ENCODE measurements at regions not wholly inside any gene's neighbourhood (a gene's known extent, or its start where the extent isn't known, plus 50 kb on each side); places are given as distances from the start of the nearest gene placed in this dataset.

DNA sequence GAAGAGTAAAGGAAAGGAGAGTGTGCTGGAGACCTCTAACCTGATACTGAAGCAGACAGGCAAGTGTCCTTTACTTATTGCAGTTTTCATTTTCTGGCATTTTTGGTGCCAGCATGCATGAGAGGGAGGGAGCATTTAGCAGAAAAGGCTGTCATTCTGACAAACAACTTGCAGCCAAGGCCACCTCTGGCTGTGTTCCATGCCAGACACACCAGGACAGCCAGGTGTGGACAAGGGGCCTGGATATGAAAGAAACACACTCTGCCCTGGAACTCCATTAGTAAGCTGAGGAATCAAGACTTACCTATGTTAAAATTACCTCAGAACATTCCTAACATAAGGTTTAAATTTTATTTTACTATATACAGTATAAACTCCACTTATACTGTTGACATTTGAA, 365.4 kb upstream of the CAMK1G start:
- no peak overlapping the region for H3K27ac ChIP-seq (ENCODE audit: extremely low read depth, low read depth, low read length)

DNA sequence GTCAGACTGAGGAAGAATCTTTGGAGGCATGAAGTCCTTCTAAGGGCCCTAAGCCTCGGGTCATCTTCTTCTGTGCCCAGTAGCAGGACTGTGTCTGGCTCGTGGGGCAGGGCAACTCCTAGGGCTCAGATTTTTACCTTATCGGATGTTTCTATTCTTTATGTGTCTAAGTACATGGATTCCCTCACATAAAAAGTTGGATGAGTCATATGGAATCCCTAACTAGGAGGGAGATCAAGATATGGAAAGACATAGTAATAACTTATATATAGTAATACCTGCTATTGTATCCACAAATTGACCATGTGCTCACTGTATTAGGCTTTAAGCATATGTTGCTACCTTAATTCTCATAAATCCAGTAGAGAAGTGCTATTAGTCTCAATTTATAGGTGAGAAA, 364.5 kb upstream of the CAMK1G start:
- no peaks in the 10 kb centered on the region for H3K9me3 ChIP-seq (ENCODE audit: control insufficient read depth, insufficient read depth, low read depth, low read length)
- ChIA-PET POLR2A (no interaction called here), CTCF (no interaction called here)
- no peak overlapping the region for H3K4me3 ChIP-seq (ENCODE audit: low read depth, low read length)
- no peaks in the 10 kb centered on the region for H3K36me3 ChIP-seq (ENCODE audit: control insufficient read depth in 2 of 2, insufficient read depth in 1 of 2, low read length in 2 of 2)
- no peaks in the 10 kb centered on the region for H3K4me1 ChIP-seq (ENCODE audit: control insufficient read depth, insufficient read depth, low read length)
- TF ChIP-seq KLF9 (tag by site-specific recombination; IDR thresholded peaks at IDR 0.05; ENCODE audit: low read depth) = no peak
- TF ChIP-seq ZNF274 (IDR thresholded peaks at IDR 0.05; ENCODE audit: low read length) = no peak
- TF ChIP-seq ZNF274 (tag by site-specific recombination; IDR thresholded peaks at IDR 0.05; ENCODE audit: borderline replicate concordance) = no peak
- no peak for TF ChIP-seq ZNF19 (tag by site-specific recombination; IDR thresholded peaks at IDR 0.05; ENCODE audit: low read depth)
- TF ChIP-seq ZNF488 (tag by site-specific recombination; IDR thresholded peaks at IDR 0.05) = no peak
- no peak overlapping the region for H3K27ac ChIP-seq (ENCODE audit: extremely low read depth, low read depth, low read length)

More for the DNA sequence above, 365.4 kb upstream of the CAMK1G start:
- POLR2A ChIA-PET = no interaction called here
- no peaks in the 10 kb centered on the region for H3K4me1 ChIP-seq (ENCODE audit: control insufficient read depth, insufficient read depth, low read length)
- no peak overlapping the region for H3K4me3 ChIP-seq (ENCODE audit: low read depth, low read length)
- no peaks in the 10 kb centered on the region for H3K9me3 ChIP-seq (ENCODE audit: control insufficient read depth, insufficient read depth, low read depth, low read length)
- H3K36me3 ChIP-seq (ENCODE audit: control insufficient read depth in 2 of 2, insufficient read depth in 1 of 2, low read length in 2 of 2) = no peaks in the 10 kb centered on the region
- TF ChIP-seq ZNF768 (tag by site-specific recombination; IDR thresholded peaks at IDR 0.05) = no peak
- TF ChIP-seq ZBTB17 (tag by site-specific recombination; IDR thresholded peaks at IDR 0.05) = no peak
- no peak for TF ChIP-seq GLI4 (tag by site-specific recombination; IDR thresholded peaks at IDR 0.05)
- TF ChIP-seq, protein P1, sequence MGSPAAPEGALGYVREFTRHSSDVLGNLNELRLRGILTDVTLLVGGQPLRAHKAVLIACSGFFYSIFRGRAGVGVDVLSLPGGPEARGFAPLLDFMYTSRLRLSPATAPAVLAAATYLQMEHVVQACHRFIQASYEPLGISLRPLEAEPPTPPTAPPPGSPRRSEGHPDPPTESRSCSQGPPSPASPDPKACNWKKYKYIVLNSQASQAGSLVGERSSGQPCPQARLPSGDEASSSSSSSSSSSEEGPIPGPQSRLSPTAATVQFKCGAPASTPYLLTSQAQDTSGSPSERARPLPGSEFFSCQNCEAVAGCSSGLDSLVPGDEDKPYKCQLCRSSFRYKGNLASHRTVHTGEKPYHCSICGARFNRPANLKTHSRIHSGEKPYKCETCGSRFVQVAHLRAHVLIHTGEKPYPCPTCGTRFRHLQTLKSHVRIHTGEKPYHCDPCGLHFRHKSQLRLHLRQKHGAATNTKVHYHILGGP (tag by site-specific recombination; IDR thresholded peaks at IDR 0.05) = no peak
- TF ChIP-seq WT1 (tag by site-specific recombination; IDR thresholded peaks at IDR 0.05) = no peak
- no peak for TF ChIP-seq ZNF350 (tag by site-specific recombination; IDR thresholded peaks at IDR 0.05)
- TF ChIP-seq, protein P2, sequence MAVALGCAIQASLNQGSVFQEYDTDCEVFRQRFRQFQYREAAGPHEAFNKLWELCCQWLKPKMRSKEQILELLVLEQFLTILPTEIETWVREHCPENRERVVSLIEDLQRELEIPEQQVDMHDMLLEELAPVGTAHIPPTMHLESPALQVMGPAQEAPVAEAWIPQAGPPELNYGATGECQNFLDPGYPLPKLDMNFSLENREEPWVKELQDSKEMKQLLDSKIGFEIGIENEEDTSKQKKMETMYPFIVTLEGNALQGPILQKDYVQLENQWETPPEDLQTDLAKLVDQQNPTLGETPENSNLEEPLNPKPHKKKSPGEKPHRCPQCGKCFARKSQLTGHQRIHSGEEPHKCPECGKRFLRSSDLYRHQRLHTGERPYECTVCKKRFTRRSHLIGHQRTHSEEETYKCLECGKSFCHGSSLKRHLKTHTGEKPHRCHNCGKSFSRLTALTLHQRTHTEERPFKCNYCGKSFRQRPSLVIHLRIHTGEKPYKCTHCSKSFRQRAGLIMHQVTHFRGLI (tag by site-specific recombination; IDR thresholded peaks at IDR 0.05) = no peak
- TF ChIP-seq ZNF558 (tag by site-specific recombination; IDR thresholded peaks at IDR 0.05) = no peak
- CTCF ChIA-PET = interaction anchor here (1.0 kb wide), 1 partner anchor 16 kb away, joined by 4 read pairs; no protein-coding TSS in a partner anchor

DNA sequence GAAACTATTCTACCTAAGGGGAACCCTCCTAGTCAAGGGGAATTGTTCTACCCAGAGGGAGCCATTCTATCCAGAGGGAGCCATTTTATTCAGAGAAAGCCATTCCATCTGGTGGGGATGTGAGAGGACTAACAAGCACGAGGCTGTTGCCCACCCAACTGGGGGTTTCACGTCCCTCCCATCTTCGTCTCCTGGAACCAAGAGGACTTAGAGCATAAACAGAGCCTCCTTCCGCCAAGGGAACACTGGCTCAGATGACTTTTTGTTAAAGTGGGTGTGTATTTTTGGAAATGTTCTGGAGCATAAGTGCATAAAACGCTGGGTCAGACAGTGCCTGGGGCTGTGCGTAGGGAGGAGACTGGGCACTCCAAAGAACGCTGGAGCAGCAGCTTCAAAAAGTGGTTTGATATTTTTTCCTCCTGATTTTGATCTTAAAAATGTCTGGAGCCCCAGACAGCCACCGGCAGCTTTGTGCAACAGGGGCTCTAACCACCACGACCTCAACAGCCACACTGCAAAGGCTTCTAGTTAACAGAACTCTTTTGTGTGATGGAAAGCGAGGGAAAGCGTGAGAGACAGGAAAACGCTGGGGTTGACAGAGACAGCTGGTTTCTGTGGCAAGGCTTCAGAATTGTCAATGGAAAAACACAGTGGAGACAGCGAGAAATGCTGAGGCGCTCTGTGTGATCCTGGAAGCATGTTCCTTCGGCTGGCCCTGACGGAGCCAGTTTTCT, 363.6 kb upstream of the CAMK1G start:
- no peak overlapping the region for H3K27ac ChIP-seq (ENCODE audit: extremely low read depth, low read depth, low read length)
- ChIA-PET POLR2A (no interaction called here), CTCF (interaction anchor here (0.6 to 1.0 kb wide), 2 partner anchors 17 to 29 kb away, joined by 3 to 5 read pairs; no protein-coding TSS in a partner anchor)
- no peaks in the 10 kb centered on the region for H3K9me3 ChIP-seq (ENCODE audit: control insufficient read depth, insufficient read depth, low read depth, low read length)
- H3K4me1 ChIP-seq (ENCODE audit: control insufficient read depth, insufficient read depth, low read length) = no peaks in the 10 kb centered on the region
- no peak overlapping the region for H3K4me3 ChIP-seq (ENCODE audit: low read depth, low read length)
- H3K36me3 ChIP-seq (ENCODE audit: control insufficient read depth in 2 of 2, insufficient read depth in 1 of 2, low read length in 2 of 2) = no peaks in the 10 kb centered on the region
- TF ChIP-seq INSM2 (tag by site-specific recombination; IDR thresholded peaks at IDR 0.05) = no peak
- TF ChIP-seq ZNF214 (tag by site-specific recombination; IDR thresholded peaks at IDR 0.05; ENCODE audit: borderline replicate concordance) = no peak
- TF ChIP-seq, protein P3, sequence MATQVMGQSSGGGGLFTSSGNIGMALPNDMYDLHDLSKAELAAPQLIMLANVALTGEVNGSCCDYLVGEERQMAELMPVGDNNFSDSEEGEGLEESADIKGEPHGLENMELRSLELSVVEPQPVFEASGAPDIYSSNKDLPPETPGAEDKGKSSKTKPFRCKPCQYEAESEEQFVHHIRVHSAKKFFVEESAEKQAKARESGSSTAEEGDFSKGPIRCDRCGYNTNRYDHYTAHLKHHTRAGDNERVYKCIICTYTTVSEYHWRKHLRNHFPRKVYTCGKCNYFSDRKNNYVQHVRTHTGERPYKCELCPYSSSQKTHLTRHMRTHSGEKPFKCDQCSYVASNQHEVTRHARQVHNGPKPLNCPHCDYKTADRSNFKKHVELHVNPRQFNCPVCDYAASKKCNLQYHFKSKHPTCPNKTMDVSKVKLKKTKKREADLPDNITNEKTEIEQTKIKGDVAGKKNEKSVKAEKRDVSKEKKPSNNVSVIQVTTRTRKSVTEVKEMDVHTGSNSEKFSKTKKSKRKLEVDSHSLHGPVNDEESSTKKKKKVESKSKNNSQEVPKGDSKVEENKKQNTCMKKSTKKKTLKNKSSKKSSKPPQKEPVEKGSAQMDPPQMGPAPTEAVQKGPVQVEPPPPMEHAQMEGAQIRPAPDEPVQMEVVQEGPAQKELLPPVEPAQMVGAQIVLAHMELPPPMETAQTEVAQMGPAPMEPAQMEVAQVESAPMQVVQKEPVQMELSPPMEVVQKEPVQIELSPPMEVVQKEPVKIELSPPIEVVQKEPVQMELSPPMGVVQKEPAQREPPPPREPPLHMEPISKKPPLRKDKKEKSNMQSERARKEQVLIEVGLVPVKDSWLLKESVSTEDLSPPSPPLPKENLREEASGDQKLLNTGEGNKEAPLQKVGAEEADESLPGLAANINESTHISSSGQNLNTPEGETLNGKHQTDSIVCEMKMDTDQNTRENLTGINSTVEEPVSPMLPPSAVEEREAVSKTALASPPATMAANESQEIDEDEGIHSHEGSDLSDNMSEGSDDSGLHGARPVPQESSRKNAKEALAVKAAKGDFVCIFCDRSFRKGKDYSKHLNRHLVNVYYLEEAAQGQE (tag by site-specific recombination; IDR thresholded peaks at IDR 0.05) = no peak
- TF ChIP-seq IKZF3 (tag by site-specific recombination; IDR thresholded peaks at IDR 0.05) = no peak
